ENCODE measurements at regions not wholly inside any gene's neighbourhood (a gene's known extent, or its start where the extent isn't known, plus 50 kb on each side); places are given as distances from the start of the nearest gene placed in this dataset.

DNA sequence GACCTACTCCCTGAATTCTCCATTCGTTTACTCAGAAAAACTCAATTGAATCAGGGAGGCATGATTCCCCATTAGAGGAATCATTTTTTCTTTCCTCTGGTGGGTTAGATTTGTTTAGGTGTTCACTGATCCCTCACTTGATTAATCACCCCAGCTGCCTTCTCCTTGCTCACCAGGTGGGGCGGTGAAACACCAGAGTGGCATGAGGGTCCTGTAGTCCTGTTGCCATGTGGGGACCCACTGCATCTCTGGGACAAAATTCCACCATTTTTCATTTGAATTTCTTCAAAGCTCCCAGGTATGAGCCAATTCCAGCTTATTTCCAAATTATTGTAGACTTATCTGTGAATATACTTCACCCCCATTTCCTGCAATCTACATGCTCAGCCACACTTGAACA lies 462.7 kb upstream of the ZNF507 start (continued):
- TF ChIP-seq, protein P1, sequence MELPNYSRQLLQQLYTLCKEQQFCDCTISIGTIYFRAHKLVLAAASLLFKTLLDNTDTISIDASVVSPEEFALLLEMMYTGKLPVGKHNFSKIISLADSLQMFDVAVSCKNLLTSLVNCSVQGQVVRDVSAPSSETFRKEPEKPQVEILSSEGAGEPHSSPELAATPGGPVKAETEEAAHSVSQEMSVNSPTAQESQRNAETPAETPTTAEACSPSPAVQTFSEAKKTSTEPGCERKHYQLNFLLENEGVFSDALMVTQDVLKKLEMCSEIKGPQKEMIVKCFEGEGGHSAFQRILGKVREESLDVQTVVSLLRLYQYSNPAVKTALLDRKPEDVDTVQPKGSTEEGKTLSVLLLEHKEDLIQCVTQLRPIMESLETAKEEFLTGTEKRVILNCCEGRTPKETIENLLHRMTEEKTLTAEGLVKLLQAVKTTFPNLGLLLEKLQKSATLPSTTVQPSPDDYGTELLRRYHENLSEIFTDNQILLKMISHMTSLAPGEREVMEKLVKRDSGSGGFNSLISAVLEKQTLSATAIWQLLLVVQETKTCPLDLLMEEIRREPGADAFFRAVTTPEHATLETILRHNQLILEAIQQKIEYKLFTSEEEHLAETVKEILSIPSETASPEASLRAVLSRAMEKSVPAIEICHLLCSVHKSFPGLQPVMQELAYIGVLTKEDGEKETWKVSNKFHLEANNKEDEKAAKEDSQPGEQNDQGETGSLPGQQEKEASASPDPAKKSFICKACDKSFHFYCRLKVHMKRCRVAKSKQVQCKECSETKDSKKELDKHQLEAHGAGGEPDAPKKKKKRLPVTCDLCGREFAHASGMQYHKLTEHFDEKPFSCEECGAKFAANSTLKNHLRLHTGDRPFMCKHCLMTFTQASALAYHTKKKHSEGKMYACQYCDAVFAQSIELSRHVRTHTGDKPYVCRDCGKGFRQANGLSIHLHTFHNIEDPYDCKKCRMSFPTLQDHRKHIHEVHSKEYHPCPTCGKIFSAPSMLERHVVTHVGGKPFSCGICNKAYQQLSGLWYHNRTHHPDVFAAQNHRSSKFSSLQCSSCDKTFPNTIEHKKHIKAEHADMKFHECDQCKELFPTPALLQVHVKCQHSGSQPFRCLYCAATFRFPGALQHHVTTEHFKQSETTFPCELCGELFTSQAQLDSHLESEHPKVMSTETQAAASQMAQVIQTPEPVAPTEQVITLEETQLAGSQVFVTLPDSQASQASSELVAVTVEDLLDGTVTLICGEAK (IDR thresholded peaks at IDR 0.05), result no peak
- TF ChIP-seq, protein P1 (CRISPR knock-in tag; IDR thresholded peaks at IDR 0.05), result no peak
- TF ChIP-seq, protein P2, sequence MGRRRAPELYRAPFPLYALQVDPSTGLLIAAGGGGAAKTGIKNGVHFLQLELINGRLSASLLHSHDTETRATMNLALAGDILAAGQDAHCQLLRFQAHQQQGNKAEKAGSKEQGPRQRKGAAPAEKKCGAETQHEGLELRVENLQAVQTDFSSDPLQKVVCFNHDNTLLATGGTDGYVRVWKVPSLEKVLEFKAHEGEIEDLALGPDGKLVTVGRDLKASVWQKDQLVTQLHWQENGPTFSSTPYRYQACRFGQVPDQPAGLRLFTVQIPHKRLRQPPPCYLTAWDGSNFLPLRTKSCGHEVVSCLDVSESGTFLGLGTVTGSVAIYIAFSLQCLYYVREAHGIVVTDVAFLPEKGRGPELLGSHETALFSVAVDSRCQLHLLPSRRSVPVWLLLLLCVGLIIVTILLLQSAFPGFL (CRISPR knock-in tag; IDR thresholded peaks at IDR 0.05), result no peak
- TF ChIP-seq, protein P3, sequence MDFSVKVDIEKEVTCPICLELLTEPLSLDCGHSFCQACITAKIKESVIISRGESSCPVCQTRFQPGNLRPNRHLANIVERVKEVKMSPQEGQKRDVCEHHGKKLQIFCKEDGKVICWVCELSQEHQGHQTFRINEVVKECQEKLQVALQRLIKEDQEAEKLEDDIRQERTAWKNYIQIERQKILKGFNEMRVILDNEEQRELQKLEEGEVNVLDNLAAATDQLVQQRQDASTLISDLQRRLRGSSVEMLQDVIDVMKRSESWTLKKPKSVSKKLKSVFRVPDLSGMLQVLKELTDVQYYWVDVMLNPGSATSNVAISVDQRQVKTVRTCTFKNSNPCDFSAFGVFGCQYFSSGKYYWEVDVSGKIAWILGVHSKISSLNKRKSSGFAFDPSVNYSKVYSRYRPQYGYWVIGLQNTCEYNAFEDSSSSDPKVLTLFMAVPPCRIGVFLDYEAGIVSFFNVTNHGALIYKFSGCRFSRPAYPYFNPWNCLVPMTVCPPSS (IDR thresholded peaks at IDR 0.05), result no peak
- TF ChIP-seq PHF20 (CRISPR knock-in tag; IDR thresholded peaks at IDR 0.05) (no peak), ZNF652 (CRISPR knock-in tag; IDR thresholded peaks at IDR 0.05; ENCODE audit: borderline replicate concordance, low read depth) (no peak), ZNF839 (CRISPR knock-in tag; IDR thresholded peaks at IDR 0.05; ENCODE audit: borderline replicate concordance) (no peak), ZNF552 (CRISPR knock-in tag; IDR thresholded peaks at IDR 0.05; ENCODE audit: borderline replicate concordance) (no peak), TCF7L2 (IDR thresholded peaks at IDR 0.05; ENCODE audit: low read depth, low read length) (no peak), CBFB (CRISPR knock-in tag; IDR thresholded peaks at IDR 0.05) (no peak), NR2F2 (IDR thresholded peaks at IDR 0.05; ENCODE audit: borderline replicate concordance, low read depth) (no peak), ZNF616 (CRISPR knock-in tag; IDR thresholded peaks at IDR 0.05; ENCODE audit: low read depth) (no peak), ZNF883 (CRISPR knock-in tag; IDR thresholded peaks at IDR 0.05; ENCODE audit: not compliant biosample characterization) (no peak)
- TF ChIP-seq, protein P4, sequence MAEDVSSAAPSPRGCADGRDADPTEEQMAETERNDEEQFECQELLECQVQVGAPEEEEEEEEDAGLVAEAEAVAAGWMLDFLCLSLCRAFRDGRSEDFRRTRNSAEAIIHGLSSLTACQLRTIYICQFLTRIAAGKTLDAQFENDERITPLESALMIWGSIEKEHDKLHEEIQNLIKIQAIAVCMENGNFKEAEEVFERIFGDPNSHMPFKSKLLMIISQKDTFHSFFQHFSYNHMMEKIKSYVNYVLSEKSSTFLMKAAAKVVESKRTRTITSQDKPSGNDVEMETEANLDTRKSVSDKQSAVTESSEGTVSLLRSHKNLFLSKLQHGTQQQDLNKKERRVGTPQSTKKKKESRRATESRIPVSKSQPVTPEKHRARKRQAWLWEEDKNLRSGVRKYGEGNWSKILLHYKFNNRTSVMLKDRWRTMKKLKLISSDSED (CRISPR knock-in tag; IDR thresholded peaks at IDR 0.05), result no peak
- TF ChIP-seq, protein P5, sequence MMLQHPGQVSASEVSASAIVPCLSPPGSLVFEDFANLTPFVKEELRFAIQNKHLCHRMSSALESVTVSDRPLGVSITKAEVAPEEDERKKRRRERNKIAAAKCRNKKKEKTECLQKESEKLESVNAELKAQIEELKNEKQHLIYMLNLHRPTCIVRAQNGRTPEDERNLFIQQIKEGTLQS (CRISPR knock-in tag; IDR thresholded peaks at IDR 0.05), result no peak

All from HepG2 (cell line).